ENCODE measurements at regions not wholly inside any gene's neighbourhood (a gene's known extent, or its start where the extent isn't known, plus 50 kb on each side); places are given as distances from the start of the nearest gene placed in this dataset.

DNA sequence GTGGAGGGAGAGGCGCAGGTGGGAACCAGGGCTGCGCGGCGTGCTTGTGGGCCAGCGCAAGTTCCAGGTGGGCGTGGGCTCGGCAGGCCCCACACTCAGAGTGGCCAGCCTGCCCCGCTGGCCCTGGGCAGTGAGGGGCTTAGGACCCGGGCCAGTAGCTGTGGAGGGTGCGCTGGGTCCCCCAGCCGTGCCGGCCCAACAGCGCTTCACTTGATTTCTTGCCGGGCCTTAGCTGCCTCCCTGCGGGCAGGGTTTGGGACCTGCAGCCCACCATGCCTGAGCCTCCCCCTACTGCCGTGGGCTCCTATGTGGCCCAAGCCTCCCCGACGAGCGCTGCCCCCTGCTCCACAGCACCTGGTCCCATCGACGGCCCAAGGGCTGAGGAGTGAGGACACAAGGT, 1636.9 kb upstream of the SLC39A10 start:
- no peak for DNase-seq

DNA sequence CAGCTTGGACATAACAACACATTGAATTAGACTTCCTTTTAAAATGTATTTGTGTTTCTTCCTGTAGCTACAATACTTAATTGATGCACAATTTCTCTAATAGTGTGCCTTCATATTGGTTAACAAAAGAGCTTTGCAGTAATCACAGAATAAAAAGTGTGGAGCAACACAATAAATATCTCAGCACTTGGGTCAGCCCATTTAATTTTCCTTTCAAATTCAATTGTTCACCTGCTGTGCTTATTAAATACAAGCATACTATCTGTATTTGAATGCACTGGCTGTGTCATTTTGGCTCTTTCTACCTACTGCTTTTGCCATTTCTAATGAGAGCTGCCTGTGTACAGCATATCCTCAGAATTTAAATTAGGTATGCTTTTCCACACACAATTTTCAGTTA, 1641.3 kb upstream of the SLC39A10 start:
- no peak for DNase-seq

DNA sequence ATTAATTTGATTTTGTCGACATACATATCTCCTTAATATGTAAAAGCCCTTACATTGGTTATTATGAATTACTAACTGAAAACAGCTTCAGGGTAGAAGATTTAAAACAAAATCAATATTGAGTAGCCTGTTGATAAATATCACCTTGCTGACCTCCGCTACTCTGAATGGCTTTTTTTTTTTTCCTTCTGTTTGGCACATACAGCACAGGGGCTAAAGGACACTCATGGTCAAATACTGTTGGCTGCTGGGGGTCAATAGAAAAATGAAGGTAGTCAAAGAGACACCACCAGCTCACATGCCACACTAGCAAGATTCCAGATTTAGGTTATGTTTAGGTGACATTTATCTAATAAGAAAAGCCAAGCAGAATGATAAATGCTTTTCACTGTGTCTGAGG, 1642.4 kb upstream of the SLC39A10 start:
- DNase-seq = no peak

DNA sequence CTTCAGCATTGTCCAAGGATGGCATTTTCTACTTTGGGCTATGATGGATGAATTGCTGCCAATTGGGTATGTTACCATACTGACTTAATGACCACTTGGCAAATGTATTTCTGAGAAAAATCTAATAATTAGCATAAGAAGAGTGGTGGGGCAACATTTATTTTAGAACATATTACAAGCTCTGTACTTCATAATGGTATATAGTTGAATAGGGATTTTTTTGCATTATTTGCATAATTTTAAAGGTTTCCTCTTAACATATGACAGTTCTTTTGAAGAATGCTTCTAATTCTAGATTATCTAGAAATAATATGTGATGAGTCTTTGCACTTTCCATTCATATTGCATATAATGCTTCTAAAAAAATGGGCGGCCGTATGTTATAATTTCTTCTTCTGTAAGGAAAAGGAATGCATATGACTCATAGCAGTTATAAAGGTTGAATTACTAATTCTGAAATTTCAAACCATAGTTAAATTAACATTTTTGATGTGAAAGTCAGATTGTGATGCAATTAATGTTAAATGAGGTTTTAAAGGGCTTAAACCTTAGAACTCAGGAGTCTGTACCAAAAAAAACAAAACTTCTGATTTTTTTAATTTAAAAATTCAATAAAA, 1652.3 kb upstream of the SLC39A10 start:
- DNase-seq = no peak

DNA sequence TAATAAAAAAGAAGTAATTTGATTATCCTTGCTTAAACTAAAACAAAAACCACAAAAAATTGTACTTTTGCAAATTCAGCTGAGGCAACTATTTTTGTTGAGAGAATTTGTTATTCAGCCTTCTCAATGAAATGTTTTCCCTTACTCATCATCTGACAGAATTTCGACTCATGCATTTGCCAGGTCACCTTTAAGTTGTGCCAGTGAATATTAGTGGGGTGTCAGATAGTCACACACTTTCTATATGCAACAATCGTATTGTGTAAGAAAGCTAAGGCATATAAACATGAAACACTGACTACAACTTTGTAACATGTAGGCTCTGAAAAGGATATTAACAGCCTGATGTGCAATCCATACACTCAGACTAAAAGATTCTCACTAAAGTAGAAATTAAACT, 1653.1 kb upstream of the SLC39A10 start:
- DNase-seq = no peak

DNA sequence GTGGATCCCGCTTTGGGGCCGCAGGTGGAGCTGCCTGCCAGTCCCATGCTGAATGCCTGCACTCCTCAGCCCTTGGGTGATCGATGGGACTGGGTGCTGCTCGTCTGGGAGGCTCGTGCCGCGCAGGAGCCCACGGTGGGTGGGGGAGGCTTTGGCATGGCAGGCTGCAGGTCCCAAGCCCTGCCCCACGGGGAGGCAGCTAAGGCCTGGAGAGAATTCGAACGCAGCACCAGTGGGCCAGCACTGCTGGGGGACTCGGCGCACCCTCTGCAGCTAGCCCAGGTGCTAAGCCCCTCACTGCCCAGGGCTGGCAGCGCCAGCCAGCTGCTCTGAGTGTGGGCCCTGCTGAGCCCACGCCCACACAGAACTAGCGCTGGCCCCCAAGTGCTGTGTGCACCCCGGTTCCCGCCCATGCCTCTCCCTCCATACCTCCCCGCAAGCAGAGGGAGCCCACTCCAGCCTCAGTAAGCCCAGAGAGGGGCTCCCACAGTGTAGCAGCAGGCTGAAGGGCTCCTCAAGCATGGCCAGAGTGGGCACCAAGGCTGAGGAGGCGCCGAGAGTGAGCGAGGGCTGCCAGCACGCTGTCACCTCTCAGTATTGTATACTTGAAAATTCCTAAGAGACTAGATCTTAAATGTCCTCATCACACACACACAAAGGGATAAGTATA, 1654.2 kb upstream of the SLC39A10 start:
- DNase-seq = no peak

DNA sequence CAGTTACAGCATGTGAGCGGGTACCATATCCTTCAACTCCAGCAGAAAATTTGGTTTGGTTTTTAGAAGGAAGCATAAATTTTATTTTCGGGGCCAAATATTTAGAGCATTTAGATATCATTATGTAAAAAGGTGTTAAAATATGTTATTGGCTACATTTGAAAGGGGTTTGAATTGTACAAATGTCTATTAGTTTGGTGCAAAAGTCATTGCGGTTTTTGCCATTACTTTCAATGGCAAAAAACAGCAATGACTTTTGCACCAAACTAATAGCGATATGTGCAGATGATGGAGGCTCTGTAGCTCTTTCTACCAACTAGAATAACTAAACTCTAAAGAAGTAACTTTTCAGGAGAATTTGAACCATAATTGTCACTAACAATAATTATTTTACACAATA, 1666.2 kb upstream of the SLC39A10 start:
- no peak for DNase-seq

DNA sequence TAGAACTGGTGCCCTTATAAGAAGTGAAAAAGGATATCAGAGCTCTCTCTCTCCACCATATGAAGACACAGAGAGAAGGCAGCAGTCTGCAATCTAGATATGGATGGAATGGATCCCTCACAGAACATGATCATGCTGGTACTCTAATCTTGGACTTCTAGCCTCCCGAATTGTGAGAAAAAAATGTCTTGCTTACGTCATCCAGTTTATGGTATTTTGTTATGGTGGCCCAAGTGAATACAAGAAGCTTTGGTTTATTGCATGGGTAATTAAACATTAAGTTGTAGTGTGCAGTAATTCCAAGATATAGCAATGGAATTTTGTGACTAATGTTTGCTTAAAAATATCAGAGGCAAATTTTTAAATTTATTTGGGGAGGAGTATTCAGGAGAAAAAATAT, 1667.4 kb upstream of the SLC39A10 start:
- DNase-seq = no peak

DNA sequence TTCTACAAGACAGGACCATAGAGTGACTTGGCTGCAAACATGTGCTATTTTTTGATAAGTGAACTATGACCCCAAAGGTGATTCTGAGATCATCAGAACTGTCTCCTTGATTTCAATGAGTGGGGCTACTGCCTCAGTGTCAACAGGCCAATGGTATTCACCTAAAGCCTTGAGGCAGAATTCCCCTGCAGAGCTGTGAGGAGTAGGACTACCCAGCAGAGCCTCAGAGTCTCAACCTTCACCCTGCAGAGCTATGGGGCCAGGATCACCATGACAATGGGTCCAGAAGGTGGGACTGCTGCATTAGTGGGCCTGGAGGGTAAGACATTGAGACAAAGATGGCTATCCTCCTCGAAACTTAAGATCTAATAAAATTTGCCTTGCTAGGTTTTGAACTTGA, 1668.2 kb upstream of the SLC39A10 start:
- no peak for DNase-seq

DNA sequence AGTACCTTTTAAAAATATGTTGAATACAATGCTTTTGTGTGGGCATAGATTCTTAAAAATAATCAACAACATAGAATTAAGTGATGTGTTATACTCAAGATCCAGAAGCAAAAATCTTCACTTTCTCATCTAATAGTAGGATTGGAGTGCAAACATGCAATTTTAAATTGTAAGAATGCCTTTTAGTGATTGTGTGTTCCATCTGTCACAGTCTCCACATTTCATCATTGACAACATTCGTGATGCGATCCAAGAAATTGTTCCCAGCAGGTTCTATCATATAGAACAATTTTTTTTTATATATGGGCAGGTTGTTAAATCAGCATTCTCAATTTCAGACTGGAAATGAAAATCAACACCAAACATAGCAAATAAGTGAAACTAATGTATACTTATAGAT, 1671.8 kb upstream of the SLC39A10 start:
- DNase-seq = no peak

DNA sequence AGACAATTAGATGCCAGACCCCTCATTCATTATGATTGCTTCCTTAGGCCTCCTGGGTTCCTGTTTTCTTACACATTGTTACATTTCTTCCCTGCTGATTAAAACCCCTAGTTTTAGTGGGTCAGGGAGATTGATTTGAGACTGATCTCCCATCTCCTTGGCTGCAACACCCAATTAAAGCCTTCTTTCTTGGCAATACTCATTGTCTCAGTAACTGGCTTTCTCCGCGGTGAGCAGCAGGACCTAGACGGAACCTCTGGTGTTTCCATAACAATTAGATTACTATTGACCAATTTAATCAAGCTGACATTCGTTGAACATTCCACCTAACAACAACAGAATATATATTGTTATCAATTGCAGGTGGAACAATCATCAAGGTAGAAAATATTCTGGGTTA, 1676.4 kb upstream of the SLC39A10 start:
- DNase-seq = no peak

DNA sequence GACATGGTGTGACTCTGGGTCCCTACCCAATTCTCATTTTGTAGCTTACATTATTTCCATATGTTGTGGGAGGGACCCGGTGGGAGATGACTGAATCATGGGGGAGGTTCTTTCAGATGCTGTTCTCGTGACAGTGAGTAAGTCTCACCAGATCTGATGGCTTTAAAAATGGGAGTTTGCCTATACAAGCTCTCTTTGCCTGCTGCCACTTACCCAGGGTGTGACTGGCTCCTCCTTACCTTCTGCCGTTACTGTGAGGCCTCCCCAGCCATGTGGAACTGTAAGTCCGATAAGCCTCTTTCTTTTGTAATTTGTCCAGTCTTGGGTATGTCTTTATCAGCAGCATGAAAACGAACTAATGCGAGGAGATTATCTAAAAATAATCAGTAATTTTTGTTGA, 1683.2 kb upstream of the SLC39A10 start:
- no peak for DNase-seq

DNA sequence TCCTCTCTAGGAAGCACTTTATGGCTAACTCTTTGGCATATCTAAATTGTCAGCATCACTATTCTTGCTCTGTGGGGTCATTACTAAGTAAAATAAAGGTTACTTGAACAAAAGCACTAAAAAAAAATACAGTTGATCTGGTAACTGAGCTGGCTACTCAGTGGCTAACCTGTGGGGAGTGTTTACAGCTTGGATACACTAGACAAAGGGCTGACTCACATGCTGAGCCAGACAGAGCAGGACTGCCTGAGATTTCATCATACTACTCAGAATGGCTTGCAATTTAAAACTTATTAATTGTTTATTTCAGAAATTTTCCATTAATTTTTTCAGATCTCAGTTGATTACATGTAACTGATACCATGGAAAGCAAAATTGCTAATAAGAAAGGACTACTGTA, 1690.4 kb upstream of the SLC39A10 start:
- DNase-seq = no peak

DNA sequence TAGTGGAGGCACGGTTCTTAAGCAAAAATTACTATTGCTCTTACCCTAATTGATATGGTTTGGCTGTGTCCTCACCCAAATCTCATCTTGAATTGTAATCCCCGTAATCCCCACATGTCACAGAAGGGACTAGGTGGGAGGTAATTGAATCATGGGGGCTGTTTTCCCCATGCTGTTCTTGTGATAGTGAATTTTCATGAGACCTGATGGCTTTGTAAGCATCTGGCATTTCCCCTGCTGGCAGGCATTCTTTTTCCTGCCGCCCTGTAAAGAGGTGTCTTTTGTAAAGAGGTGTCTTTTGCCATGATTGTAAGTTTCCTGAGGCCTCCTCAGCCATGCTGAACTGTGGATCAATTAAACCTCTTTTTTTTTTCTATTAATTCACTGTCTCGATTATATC, 1691.8 kb upstream of the SLC39A10 start:
- DNase-seq = no peak

DNA sequence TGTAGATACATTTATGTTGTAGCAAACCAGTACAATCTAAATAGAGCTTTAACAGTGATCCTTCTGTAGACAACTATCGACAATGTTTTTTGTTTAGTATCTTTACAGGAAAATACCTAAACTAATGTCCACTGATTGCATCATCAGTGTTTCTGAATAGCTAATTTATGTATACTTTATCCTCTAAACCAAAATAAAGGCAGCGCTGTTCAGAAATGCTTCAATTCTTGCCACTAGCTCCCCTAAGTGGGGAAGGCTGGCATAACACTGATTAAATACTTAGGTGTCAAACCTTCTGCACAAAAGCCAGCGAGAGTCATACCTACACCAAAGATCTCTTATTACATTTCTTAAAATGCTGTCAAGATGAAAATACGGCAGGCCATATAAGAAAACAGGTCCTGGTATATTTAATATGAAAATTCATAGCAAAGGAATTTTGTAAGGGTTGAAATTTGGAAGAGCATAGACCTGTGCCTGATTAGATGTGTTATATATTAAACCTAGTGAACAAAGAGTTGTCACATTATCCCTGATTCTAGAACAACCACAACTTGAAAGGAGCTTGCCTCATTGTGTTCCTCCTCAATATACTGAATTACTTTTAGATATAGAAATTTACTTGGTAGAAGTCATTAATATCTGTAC, 1693.4 kb upstream of the SLC39A10 start:
- no peak for DNase-seq

DNA sequence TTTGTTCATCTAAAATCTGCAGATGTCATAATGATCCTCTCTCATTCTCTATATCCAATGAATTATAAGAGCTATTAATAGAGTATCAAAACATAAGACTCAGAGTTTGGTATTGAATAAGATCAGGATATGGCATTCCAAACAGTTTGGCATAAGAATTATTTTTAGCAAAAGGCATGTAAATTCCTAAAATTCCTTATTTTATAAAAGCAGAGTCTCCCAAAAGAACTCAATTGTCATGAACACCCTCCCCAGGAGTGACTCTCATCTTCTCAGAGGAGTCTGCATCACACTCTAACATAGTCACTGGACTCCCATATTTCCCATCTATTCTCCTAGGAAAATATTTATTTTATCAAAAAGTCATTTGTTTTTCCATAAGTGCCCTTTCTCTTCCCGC, 1710.2 kb upstream of the SLC39A10 start:
- no peak for DNase-seq

DNA sequence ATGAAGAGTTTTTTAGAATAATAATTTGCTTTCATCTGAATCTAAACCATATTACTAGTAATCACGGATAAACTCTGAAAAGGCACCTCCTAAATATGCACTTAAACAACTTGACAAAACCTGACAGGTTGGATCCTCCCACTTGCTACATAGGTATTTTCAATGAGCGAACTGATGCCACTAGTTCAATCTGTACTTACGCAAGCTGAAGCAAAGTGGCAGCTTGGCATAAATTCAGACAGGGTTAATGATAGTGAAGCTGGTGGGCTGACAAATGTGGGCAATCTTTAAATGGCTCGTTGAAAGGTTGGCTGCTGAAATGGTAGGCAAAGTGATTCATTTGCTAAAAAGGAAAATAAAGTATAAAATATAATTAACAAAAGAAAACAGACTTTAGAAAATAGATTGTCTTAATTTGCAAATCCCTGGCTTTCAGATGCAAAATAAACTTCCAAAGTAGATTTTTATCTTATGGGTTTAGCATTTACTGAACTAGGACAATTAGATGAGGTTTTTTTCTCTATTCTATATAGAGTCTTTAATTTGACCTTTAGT, 1713.5 kb upstream of the SLC39A10 start:
- DNase-seq = no peak

DNA sequence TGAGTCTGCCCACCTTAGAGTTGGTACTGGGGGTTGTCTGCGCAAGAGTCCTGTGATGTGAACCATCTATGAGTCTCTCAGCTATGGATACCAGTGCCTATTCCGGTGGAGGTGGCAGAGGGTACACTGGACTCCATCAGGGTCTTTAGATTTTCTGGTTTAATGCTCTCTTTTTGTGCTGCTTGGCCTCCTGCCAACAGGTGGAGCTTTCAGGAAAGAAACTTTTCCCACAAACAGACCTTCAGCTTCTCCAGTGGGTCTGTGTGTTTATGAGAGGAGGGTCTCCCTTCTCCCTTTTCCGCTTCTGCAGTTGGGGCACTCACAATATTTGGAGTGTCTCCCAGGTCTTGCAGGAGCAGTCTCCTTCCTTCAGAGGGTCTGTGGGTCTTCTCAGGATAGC, 1721.9 kb upstream of the SLC39A10 start:
- no peak for DNase-seq

DNA sequence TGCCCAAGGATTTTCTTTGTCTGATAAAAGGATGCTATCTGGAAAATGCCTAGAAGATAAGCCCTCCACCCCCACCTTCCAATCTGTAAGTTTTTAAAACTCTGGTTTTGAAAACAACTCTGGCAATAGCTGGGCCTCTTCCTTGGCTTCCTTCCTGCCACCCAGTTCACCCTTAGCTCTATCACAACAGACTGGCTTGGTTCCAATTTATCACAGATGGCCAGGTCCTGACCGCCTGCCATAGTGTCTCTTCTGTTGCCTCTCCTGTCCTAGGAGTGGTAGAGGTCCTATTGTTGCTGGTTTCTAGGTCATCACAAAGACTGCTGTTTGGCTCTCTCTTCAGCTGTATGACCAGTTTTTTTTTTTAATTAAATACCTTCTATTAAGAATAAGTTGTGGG, 1727.9 kb upstream of the SLC39A10 start:
- no peak for DNase-seq

DNA sequence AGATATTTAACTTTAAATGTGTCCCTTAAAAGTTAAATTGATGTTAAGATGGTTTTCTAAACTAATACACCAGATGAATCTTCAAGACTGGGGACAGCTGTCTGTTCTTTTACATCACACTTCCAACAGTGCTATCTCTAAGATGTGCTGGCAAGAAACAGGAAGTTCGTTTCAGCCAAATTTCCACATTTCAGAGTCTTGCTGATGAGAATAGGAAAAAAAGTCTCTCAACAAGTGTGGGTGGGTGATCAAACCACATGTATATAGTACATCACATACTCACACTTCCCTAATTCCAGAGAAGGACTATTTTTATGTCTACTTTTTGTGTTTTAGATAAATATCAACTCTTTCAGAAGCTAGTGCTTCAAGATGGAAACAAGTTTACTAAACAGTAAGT, 1712.8 kb upstream of the TMEFF2 start:
- DNase-seq = no peak

DNA sequence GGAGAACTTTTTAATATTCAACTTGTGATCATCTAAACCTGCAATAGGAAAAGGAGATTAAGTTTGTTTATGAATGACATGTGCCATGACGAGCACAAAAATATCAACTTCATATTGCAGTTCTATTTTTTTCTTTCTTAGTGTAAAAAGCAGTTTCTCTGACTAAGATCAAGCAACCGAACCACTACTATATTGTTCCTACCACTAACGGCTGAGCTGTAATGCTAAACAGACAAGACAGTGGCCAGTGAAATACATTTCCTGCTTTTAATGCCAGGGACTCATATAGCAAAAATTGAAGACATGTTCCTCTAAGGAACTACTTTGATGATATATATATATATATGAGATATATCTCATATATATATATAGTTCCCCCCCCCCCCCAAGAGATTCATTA, 1705.6 kb upstream of the TMEFF2 start:
- DNase-seq = no peak

DNA sequence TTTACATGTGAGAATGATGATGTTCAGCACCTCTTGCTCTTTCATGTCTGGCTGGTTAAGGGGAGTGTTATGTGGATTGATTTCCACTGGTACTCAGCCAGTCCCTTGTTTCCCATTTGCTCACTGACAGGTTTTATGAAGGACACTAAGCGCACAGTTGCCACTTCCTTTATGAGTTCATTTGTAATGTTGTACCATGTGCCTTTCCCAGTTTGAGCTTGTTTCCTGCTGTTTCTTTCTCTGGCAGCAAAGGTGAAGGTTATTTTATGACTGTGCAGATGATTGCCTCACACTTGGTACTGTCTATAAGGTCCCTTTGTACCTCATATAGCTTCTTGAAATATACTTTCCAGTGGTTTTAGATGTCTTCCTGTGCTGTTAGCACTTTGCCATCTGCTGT, 1700.5 kb upstream of the TMEFF2 start:
- no peak for DNase-seq

DNA sequence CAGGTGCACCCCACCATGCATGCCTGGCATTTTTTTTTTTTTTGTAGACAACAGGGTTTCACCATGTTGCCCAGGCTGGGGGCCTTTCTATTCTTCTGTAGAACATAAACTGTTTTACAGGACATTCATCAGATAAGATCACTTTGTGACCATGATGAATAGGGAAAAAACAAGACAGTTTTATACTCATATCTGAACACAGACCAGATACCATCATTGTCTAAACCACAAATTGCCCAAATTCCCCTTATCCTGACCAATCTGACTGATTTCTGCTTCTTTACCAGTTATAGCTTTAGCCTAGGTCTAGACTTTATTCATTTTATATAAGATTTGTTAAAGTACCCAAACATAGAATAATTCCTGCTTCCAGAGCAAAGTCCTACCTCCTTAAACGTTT, 1699.3 kb upstream of the TMEFF2 start:
- DNase-seq = no peak

DNA sequence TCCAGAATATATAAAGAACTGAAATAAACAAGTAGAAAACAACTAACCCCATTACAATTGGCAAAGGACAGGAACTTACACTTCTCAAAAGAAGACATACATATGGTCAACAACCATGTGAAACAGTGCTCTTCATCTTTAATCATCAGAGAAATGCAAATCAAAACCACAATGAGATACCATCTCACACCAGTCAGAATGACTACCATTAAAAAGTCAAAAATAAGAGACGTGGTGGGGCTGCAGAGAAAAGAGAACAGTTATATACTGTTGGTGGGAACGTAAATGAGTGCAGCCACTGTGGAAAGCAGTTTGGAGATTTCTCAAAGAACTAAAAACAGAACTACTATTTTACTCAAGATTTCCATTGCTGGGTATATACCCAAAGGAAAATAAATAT, 1696.3 kb upstream of the TMEFF2 start:
- no peak for DNase-seq
